ENCODE measurements at regions not wholly inside any gene's neighbourhood (a gene's known extent, or its start where the extent isn't known, plus 50 kb on each side); places are given as distances from the start of the nearest gene placed in this dataset.

GRCh38 chr14:55752580-55753390 lies 172.8 kb downstream of the KTN1 start:
- TF ChIP-seq CREB5 (CRISPR knock-in tag; IDR thresholded peaks at IDR 0.05; ENCODE audit: low read depth) (no peak), ZFP3 (CRISPR knock-in tag; IDR thresholded peaks at IDR 0.05) (no peak), GLIS3 (CRISPR knock-in tag; IDR thresholded peaks at IDR 0.05) (no peak), TOX (CRISPR knock-in tag; IDR thresholded peaks at IDR 0.05; ENCODE audit: borderline replicate concordance) (no peak), CSDC2 (CRISPR knock-in tag; IDR thresholded peaks at IDR 0.05) (no peak)

All from SK-N-SH treated with all-trans-retinoic acid at 6 μM for 48 hours (cell line).